NCI-H1694 treated with DMSO at 0.1 percent for 48 hours (cell line): ENCODE measurements at regions not wholly inside any gene's neighbourhood (a gene's known extent, or its start where the extent isn't known, plus 50 kb on each side); places are given as distances from the start of the nearest gene placed in this dataset.

Experiments
- DNase-seq: peaks from one replicate; lab custom pipeline; 2025; lab: John Stamatoyannopoulos, UW

DNA sequence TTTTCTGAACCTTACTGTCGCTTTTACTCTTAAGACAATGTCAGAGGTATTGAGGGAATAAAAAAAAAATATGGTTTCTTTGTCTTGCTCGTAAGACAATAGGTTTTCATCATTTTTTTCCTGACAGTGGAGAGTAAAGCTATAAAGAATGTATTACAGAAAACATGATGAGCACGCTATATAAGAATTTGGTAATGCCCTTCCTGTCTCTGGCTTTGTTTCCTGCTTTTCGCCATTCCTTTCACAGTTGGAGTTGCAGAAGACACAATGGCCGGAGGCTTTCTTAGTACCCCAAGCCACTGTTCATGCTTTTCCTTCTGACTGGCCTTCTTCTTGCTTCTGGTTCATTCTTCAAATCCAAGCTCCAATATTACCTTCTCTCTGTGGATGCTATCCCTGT lies 101.0 kb upstream of the DACH1 start:
- no peak for DNase-seq

DNA sequence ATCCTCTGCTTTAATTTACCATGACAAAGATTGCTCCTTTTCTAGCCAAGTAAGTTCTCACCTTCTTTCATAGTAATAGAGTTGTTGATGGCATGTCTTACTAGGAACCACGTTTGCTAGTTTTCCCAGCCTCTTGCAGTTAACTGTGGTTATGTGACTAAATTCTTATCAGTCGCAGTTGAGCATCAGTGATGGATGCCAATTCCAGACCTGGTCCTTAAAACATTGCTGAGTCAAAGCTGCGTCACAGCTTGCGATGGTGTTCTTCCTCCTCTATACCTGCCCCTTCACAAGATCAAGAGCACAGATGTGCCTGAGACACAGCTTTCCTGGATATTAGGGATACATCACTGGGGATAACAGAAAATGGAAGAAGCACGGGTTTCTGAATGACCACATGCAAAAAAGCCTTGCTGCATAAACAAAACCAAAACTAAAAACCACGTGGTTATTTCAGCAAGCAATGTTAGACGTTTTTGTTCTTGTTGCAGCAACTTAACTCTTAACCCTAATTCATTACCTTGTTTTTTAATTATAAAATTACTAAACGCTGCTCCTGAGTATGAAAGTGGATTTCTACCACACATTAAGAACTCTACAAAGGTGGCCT lies 97.6 kb upstream of the DACH1 start:
- DNase-seq, result no peak

DNA sequence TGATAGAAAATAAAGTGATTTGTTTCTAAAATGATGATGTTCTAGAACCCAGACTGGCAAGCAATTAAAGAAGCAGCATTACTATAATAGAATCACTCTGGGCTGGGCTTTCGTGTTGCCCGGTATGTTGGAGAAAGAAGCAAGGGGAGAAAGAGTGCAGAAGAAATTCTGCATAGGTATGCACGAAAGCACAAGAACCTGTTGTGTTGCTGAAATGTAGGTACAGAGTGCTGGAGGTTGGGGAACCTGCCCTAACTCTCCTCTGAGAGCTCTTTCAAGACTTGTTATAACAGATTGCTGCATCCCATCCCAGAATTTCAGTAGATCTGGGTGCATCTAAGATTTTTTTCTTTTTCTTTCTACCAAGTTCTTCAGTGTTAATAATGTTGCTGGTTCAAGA lies 95.7 kb upstream of the DACH1 start:
- no peak for DNase-seq

DNA sequence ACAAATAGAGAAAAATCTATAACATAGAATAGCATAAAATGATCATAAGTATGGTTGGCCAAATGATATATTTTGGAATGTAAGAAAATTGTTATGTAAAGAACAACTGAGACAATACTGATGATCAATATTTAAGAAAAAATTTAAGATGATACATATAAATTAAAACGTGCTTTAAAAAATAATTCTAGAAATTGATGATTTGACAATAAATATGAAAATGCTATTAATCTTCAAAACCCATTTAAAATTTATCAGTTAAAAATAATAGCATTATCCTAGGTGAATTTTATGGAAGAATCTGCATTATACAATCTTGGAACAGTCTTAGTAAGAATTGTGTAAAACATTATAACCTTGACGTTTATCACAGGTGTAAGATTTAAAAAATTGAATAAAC lies 95.1 kb upstream of the DACH1 start:
- DNase-seq, result no peak

DNA sequence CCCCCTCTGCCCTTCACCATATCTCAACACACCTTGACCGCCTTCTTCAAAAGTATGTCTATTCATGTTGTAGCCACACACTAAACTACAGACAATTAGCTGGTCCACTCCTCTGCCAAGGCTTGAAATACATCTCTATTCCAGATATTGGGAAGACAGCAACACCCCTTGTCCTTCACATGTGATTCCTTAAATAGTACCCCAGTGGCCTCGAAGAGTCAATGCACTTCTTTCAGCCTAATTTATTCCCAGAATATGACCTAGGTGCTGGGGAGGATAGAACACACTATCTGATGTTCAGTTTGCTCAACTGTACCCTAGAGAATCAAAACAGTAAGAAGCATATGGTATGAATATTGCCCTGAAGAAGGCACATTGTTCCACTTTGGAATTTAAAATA lies 82.4 kb upstream of the DACH1 start:
- DNase-seq, result no peak

DNA sequence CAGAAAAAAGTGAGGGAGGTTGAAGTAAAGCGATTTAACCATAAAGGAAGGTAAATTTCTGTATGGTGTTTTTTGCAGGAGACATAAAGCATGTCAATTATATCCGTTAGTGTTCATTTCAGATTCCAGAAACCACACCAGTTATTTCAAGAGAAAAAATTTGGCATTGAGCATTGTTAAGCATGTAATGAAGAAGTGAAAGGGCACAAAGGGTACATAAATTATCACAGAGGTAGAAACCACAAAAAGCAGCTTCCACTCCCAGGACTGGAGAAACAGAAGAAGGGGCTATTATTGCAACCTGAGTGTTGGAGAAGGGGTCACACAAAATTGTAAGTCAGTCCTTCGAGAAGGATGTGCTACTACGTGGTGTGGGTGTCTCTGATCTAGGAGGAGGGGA lies 72.2 kb upstream of the DACH1 start:
- DNase-seq, result no peak

DNA sequence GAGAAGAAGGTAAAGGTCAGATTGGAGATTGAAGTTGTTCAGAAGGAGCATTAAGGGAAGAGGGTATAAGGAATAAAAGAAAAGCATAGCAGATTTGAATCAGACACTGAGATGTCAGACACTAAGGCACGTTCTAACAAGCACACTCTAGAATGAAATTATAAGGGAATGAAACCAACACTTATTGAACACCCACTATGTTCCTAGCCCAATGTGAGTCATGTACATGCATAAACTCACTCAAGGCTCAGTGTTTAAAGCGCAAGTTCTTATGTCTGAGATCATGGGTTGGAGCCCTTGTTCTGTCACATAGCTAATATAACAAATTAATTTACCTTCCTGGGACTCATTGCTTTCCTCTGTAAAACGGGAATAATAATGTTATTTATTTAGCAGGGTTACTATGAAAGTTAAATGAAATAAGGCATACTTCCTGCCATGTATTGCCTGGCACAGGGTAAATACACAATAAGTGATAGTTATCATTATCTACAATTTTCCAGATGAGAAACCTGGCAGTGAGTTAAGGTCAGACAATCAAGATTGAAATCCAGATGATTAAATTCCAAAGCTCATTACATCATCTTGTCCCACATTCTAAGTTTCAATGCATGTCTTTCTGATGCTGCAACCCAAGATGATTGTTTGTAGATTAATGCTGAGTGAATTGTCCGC lies 68.3 kb upstream of the DACH1 start:
- no peak for DNase-seq

DNA sequence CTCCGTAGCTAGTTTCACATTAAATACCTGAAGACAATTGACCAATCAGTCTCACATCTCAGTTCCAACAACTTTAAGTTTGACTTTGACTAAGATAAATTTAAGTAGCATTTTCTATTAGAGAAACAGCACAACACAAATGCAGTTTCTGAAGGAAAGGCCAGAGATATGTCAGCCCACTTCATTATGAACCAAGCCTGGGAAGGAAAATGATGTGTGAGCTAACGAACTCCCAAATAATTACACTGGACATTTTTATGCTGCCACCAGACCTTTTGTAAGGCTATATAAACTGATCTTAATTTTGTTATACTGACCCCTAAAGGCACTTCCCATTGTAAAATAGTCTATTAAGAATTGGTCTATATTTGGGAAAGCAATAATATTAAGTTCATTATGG lies 57.9 kb upstream of the DACH1 start:
- DNase-seq, result no peak

DNA sequence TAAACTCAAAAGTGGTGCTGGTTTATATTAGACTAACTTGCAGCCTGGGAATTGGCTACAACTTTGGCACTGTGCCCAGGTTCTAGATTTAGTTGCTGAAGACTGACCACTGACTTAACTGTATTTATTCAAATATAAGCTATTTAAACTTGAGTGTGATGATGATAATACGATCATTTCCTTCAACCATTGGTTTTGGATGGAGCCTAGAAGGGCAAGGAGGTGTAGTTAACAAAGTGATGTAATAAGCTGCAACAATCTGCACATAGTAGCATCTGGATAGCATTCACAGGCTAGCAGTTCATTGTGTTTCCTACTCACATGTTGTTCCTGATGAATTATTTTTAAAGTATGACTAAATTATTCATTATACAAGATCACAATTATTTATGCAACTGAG lies 55.2 kb upstream of the DACH1 start:
- DNase-seq, result no peak
